ENCODE measurements at regions not wholly inside any gene's neighbourhood (a gene's known extent, or its start where the extent isn't known, plus 50 kb on each side); places are given as distances from the start of the nearest gene placed in this dataset.
"Not testable (repeated sequence)": the region's sequence is repeated elsewhere in the genome, so short reads cannot be mapped to it uniquely, and the experiment has no call there.

GRCh38 chr4:123682931-123683330, 286.3 kb downstream of the SPRY1 start:
- no peak for DNase-seq

GRCh38 chr4:123684937-123685336, 288.3 kb downstream of the SPRY1 start:
- not testable (repeated sequence) for DNase-seq

GRCh38 chr4:123695531-123695930, 298.9 kb downstream of the SPRY1 start:
- not testable (repeated sequence) for DNase-seq

DNA sequence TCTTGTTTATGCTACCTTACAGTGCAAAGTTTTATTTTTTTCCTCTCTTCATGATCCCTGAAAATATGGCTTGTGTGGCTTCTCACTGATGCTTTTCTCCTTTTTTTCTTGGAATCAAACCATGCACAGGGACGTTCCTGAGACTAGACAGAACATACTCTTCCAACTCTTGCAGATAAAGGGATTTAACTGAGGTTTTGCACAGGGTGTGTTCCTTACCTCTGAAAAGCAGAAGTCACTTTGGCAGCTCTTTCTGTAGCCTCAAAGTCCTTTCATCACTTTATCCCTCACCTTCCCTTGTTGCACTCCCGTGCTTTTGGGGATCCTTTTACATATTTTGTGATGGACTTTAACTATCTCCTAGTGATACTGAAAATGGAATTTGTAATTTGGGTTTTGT, 300.1 kb downstream of the SPRY1 start:
- DNase-seq, result no peak

GRCh38 chr4:123698556-123698955, 302.0 kb downstream of the SPRY1 start:
- no peak for DNase-seq

GRCh38 chr4:123699880-123700771, 303.5 kb downstream of the SPRY1 start:
- DNase-seq, result no peak

DNA sequence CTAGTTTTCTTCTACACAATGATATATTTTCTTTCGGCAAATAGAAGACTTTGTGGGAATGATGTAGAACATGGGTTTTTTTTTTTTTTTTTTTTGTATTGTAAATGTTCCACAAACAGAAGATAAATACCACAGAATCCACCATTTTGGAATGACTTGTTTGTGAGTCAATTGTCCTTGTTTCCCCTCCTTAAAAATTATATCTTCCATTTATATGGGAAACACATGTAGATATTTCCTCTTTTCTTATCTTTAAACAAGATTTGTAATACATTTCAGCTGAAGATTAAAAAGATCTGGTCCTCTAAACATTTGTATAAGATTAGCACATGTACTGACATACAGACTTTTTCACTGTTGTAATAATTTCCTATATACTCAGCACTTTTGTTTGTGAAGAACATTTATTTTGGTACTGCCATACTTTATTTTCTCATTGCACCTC, 304.6 kb downstream of the SPRY1 start:
- DNase-seq, result no peak

DNA sequence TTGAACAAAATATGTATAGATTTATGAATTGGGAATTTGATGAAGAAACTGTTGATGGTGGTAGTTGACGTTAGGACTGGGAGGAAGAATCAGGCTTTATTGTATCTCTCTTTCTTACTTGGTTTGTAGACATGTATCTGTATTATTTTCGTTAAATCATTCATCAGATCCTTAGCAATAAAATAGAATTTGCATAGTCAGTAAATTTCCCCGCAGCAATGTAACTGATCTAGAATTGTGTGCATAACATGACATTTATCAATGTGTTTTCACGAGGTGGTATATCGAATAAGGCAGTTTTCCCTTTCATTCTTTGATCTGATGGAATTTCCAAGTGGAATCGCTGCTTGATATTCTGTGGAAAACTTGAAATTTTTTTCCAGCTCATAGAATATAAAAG, 308.8 kb downstream of the SPRY1 start:
- no peak for DNase-seq

DNA sequence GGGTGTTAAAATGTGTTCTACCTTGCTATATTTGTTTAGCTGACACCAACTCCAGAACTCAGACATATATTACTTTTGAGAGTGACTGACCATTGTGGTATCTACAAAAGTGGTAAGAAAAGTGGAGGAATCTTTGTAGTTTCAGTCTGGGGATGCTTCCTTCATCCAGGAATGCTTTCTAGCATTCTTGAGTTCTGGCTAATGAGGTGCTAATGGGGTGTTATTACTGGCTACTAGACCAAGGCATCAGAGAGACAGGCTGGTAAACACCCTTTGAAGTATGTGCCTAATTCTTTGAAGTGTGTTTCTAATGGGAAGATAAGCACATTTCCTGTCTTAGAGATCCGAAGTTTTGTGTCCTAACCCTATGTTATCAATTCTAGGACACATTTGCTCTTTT, 310.4 kb downstream of the SPRY1 start:
- no peak for DNase-seq

DNA sequence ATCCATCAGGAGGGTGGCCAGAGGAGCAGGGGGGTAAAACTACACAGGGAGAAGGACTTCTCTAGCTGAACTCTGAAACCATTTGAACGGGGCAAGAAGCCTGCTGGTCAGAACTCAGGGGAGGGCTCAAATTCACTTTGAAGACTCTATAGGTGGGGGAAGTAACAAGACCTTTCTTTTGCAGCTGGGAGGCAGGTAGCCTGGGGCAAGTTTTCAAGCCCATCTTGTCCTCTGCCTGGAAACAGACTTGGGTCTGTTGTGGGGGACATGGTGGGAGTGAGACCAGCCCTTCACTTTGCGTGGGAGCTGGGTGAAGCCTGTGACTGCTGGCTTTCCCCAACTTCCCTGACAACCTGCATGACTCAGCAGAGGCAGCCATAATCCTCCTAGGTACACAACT, 312.3 kb downstream of the SPRY1 start:
- no peak for DNase-seq

DNA sequence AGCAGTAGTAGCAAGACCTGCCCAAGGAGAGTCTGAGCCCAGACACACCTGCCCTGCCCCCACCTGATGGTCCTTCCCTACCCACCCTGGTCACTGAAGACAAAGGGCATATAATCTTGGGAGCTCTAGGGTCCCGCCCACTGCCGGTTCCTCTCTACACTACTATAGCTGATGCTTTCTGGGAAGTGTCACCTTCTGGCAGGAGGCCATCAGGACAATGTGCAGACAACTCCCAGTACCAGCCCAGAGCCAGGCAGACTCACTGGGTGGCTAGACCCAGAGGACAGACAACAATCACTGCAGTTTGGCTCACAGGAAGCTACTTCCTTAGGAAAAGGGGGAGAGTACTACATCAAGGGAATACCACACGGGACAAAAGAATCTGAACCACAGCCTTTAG, 312.7 kb downstream of the SPRY1 start:
- no peak for DNase-seq

- DNase-seq, result no peak
Measured at GRCh38 chr4:123731035-123731434, 334.4 kb downstream of the SPRY1 start.

DNA sequence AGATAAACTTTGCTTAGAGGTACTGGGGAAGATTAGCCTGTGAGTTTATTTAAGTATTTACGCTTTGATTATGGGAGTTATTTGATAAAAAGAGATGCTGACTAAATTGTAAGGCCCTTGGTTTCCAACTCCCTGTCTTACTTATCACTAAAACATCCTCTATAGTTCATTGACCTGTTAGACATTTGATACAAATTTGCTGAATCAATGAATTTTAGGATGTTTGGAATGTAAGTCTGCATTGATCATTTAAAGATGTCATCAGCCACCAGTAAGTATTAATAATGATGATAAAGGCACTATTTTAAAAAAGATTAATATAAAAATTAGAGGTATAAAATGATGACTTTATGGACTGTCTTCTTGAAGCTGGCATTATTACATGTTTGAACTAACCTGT, 340.6 kb downstream of the SPRY1 start:
- DNase-seq, result no peak

DNA sequence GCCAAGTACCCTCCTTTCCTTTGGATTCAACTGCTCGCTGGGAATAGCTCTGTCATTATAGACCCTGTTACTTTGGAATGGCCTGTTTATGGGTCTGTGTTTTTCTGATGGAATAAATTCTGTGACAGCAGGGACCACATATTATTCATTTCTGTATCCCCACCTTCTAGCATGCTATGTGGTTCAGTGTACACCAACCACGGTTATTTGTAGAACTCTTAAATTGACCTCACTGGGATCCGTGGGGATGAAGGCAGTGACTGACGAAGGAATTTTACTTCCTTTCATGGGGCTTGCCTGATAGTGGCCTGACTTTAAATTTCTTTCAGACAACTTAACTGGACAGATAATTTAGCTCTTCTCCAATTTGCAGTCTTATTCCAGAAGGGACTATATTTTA, 343.2 kb downstream of the SPRY1 start:
- no peak for DNase-seq

GRCh38 chr4:123740236-123740635, 343.6 kb downstream of the SPRY1 start:
- no peak for DNase-seq

- DNase-seq, result no peak
Measured at GRCh38 chr4:123741906-123742305, 345.3 kb downstream of the SPRY1 start.

- no peak for DNase-seq
Measured at GRCh38 chr4:123743848-123744247, 347.3 kb downstream of the SPRY1 start.

- no peak for DNase-seq
Measured at GRCh38 chr4:123744664-123745290, 348.2 kb downstream of the SPRY1 start.

- no peak for DNase-seq
Measured at GRCh38 chr4:123747016-123747415, 350.4 kb downstream of the SPRY1 start.

DNA sequence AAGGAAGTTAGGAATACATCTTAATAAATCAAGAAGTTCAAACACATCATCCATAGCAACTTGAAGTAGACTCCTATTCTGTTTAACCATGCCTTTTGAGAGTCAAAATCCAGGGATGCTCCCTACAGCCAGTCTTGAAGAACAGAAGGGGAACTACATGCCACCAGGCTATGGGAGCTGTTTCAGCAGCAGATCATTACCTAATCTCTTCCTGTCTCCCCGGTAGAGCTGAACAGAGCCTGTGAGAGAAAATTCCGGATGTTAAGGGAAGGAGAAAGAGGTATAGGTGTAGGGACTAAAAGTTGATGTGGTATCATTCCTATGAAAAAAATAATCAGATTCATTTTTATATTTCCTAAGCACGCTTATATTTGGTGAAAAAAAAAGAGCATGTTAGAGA, 352.2 kb downstream of the SPRY1 start:
- no peak for DNase-seq

- DNase-seq, result no peak
Measured at GRCh38 chr4:123749383-123749782, 352.8 kb downstream of the SPRY1 start.

GRCh38 chr4:123750044-123750443, 353.4 kb downstream of the SPRY1 start:
- DNase-seq, result no peak

DNA sequence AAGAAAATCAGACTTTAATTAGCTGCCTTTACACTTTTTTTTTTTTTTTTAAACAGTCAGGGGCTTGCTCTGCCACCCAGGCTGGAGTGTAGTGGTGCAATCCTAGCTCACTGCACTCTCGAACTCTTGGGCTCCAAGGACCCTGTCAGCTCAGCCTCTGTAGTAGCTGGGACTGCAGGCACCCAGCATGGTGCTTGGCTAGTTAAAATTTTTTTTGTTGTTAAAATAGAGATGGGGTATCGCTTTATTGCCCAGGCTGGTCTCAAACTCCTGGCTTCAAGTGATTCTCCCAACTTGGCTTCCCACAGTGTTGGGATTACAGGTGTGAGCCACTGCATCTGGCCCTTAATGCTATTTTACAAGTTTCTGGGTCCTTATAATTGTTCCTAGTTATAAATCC, 359.1 kb downstream of the SPRY1 start:
- no peak for DNase-seq

DNA sequence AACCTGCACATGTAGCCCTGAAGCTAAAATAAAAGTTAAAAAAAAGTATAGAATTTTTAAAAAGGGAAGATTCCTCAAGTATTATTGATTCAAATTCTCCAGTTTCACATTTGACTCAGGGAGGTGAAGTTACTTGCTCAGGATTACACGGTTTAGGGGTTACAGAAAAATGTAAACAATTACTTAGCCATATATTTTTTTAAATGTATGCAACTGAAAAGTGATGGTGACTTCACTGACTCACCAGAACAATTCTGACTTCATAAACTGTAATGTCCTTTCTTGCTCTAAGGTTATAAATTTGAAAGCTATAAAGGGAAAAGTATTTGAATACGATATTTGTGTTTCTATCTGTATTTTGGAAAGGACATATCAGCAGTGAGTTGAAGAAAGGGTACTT, 371.2 kb downstream of the SPRY1 start:
- DNase-seq, result no peak
